ENCODE measurements at regions not wholly inside any gene's neighbourhood (a gene's known extent, or its start where the extent isn't known, plus 50 kb on each side); places are given as distances from the start of the nearest gene placed in this dataset.

- Histone ChIP-seq H3K27ac (ENCODE audit: low read length) (no peak overlapping the region), H3K79me2 (ENCODE audit: low read length) (no peaks in the 10 kb centered on the region), H3K27me3 (ENCODE audit: low read length) (no peaks in the 10 kb centered on the region), H3K9me3 (ENCODE audit: low read length) (no peaks in the 10 kb centered on the region), H3K4me1 (ENCODE audit: insufficient read depth, low read length) (no peaks in the 10 kb centered on the region), H3K9me2 (replicated peaks; ENCODE audit: low read length) (no peaks in the 10 kb centered on the region), H3K4me2 (ENCODE audit: low read length) (no peak overlapping the region), H2AFZ (ENCODE audit: low read length) (no peak overlapping the region), H4K20me1 (ENCODE audit: low read length) (no peaks in the 10 kb centered on the region), H3F3A (ENCODE audit: low read length, unreplicated experiment) (no peaks in the 10 kb centered on the region), H3K36me3 (ENCODE audit: low read depth, low read length) (no peaks in the 10 kb centered on the region), H3K9ac (ENCODE audit: low read length) (no peak overlapping the region), H3K4me3 (ENCODE audit: low read length) (no peak overlapping the region)
- TF ChIP-seq EZH2 (IDR thresholded peaks at IDR 0.05; ENCODE audit: low read length, unreplicated experiment) (no peak), EZH2phosphoT487 (IDR thresholded peaks at IDR 0.05; ENCODE audit: borderline replicate concordance, low read length) (no peak)
- TF ChIP-seq, protein P1, sequence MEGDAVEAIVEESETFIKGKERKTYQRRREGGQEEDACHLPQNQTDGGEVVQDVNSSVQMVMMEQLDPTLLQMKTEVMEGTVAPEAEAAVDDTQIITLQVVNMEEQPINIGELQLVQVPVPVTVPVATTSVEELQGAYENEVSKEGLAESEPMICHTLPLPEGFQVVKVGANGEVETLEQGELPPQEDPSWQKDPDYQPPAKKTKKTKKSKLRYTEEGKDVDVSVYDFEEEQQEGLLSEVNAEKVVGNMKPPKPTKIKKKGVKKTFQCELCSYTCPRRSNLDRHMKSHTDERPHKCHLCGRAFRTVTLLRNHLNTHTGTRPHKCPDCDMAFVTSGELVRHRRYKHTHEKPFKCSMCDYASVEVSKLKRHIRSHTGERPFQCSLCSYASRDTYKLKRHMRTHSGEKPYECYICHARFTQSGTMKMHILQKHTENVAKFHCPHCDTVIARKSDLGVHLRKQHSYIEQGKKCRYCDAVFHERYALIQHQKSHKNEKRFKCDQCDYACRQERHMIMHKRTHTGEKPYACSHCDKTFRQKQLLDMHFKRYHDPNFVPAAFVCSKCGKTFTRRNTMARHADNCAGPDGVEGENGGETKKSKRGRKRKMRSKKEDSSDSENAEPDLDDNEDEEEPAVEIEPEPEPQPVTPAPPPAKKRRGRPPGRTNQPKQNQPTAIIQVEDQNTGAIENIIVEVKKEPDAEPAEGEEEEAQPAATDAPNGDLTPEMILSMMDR (conservative IDR thresholded peaks at IDR 0.05; ENCODE audit: low read depth, low read length), result no peak
- POLR2A ChIA-PET (ENCODE audit: unreplicated experiment), result no interaction called here
- DNase-seq, result no peak
- CTCF ChIA-PET, result no interaction called here
- intact Hi-C loops (cut with micrococcal nuclease), result no loop called here
- BruUV-seq (replicated peaks), result no TSS peak
- ATAC-seq, result no peak
Measured at GRCh38 chr2:198763793-198764192, 693.9 kb downstream of the SATB2 start.

DNA sequence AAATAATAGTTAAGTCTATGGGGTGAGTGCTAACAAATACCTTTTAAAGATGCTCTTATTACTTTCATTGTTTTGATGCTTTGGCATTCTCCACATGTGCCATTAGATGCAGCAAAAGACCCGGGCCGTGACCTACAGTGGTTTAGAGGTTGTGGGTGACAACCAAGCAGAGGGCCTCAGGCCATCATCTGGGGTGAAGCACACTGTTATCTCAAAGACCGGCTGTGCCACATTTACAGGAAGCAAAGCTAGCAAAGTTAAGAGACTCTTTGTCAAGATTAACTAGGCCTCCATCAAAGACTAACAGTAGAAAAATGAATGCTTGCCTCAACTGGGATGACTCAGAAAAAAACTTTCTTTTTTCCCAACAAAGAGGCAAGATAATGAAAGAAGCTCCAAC lies 695.3 kb downstream of the SATB2 start:
- no peak for DNase-seq
- Histone ChIP-seq H3K4me3 (ENCODE audit: low read length) (no peak overlapping the region), H3F3A (ENCODE audit: low read length, unreplicated experiment) (no peaks in the 10 kb centered on the region), H3K27me3 (ENCODE audit: low read length) (no peaks in the 10 kb centered on the region), H3K27ac (ENCODE audit: low read length) (no peak overlapping the region), H3K9ac (ENCODE audit: low read length) (no peak overlapping the region), H3K9me3 (ENCODE audit: low read length) (no peaks in the 10 kb centered on the region), H3K9me2 (replicated peaks; ENCODE audit: low read length) (no peaks in the 10 kb centered on the region), H3K4me1 (ENCODE audit: insufficient read depth, low read length) (no peaks in the 10 kb centered on the region), H4K20me1 (ENCODE audit: low read length) (no peaks in the 10 kb centered on the region), H3K79me2 (ENCODE audit: low read length) (no peaks in the 10 kb centered on the region), H3K4me2 (ENCODE audit: low read length) (no peak overlapping the region), H2AFZ (ENCODE audit: low read length) (no peak overlapping the region), H3K36me3 (ENCODE audit: low read depth, low read length) (no peaks in the 10 kb centered on the region)
- POLR2A ChIA-PET (ENCODE audit: unreplicated experiment), result no interaction called here
- no TSS peak for BruUV-seq (replicated peaks)
- no peak for ATAC-seq
- CTCF ChIA-PET, result no interaction called here
- TF ChIP-seq, protein P1 (conservative IDR thresholded peaks at IDR 0.05; ENCODE audit: low read depth, low read length), result no peak
- no peak for TF ChIP-seq EZH2phosphoT487 (IDR thresholded peaks at IDR 0.05; ENCODE audit: borderline replicate concordance, low read length)
- no peak for TF ChIP-seq EZH2 (IDR thresholded peaks at IDR 0.05; ENCODE audit: low read length, unreplicated experiment)
- intact Hi-C loops (cut with micrococcal nuclease), result no loop called here

GRCh38 chr2:198757069-198757468 lies 700.7 kb downstream of the SATB2 start:
- Histone ChIP-seq H3F3A (ENCODE audit: low read length, unreplicated experiment) (no peaks in the 10 kb centered on the region), H3K9me3 (ENCODE audit: low read length) (no peaks in the 10 kb centered on the region), H3K79me2 (ENCODE audit: low read length) (no peaks in the 10 kb centered on the region), H3K4me1 (ENCODE audit: insufficient read depth, low read length) (no peaks in the 10 kb centered on the region), H3K27me3 (ENCODE audit: low read length) (no peaks in the 10 kb centered on the region), H3K27ac (ENCODE audit: low read length) (no peak overlapping the region), H3K4me3 (ENCODE audit: low read length) (no peak overlapping the region), H3K9ac (ENCODE audit: low read length) (no peak overlapping the region), H4K20me1 (ENCODE audit: low read length) (no peaks in the 10 kb centered on the region), H3K9me2 (replicated peaks; ENCODE audit: low read length) (no peaks in the 10 kb centered on the region), H3K4me2 (ENCODE audit: low read length) (no peak overlapping the region), H3K36me3 (ENCODE audit: low read depth, low read length) (no peaks in the 10 kb centered on the region), H2AFZ (ENCODE audit: low read length) (no peak overlapping the region)
- ChIA-PET POLR2A (ENCODE audit: unreplicated experiment) (no interaction called here), CTCF (no interaction called here)
- ATAC-seq (no peak), DNase-seq (no peak)
- intact Hi-C loops (cut with micrococcal nuclease), result no loop called here
- no TSS peak for BruUV-seq (replicated peaks)
- TF ChIP-seq, protein P1 (conservative IDR thresholded peaks at IDR 0.05; ENCODE audit: low read depth, low read length), result no peak
- TF ChIP-seq EZH2 (IDR thresholded peaks at IDR 0.05; ENCODE audit: low read length, unreplicated experiment) (no peak), EZH2phosphoT487 (IDR thresholded peaks at IDR 0.05; ENCODE audit: borderline replicate concordance, low read length) (no peak)

Data from PC-3 (cell line).